Smooth muscle cell (in vitro differentiated cells): ENCODE measurements at regions not wholly inside any gene's neighbourhood (a gene's known extent, or its start where the extent isn't known, plus 50 kb on each side); places are given as distances from the start of the nearest gene placed in this dataset.
A peak's percentile ranks its signal among the peaks of the same experiment; 100 is the strongest.

Experiments
- DNase-seq: peaks from one replicate; lab custom pipeline; 2025; ENCODE audit not compliant: unreplicated experiment; lab: John Stamatoyannopoulos, UW
- H2AFZ ChIP-seq: fragments of 200-600 bp; sonication (generic); 2 replicates; pipeline ENCODE4 v1.6.0; 2016; ENCODE audit warnings: antibody characterized with exemption, low read depth, mild to moderate bottlenecking
- H3F3A ChIP-seq: fragments of 200-600 bp; sonication (generic); 2 replicates; pipeline ENCODE4 v1.6.0; 2017; ENCODE audit warnings: antibody characterized with exemption, low read depth
- H3K27ac ChIP-seq: fragments of 200-600 bp; sonication (generic); 2 replicates; pipeline ENCODE4 v1.5.1; 2016; ENCODE audit warnings: low read depth, mild to moderate bottlenecking
- H3K27me3 ChIP-seq: fragments of 200-600 bp; sonication (generic); 2 replicates; pipeline ENCODE4 v1.6.1; 2016; ENCODE audit warnings: low read depth, mild to moderate bottlenecking
- H3K36me3 ChIP-seq: fragments of 200-600 bp; sonication (generic); 2 replicates; pipeline ENCODE4 v1.5.1; 2016; ENCODE audit warnings: low read depth
- H3K4me1 ChIP-seq: fragments of 200-600 bp; sonication (generic); 2 replicates; pipeline ENCODE4 v1.5.1; 2016; ENCODE audit warnings: low read depth
- H3K4me2 ChIP-seq: fragments of 200-600 bp; sonication (generic); 2 replicates; pipeline ENCODE4 v1.6.0; 2016; ENCODE audit warnings: mild to moderate bottlenecking
- H3K4me3 ChIP-seq: fragments of 200-600 bp; sonication (generic); 2 replicates; pipeline ENCODE4 v1.5.1; 2016; ENCODE audit warnings: mild to moderate bottlenecking
- H3K79me2 ChIP-seq: fragments of 200-600 bp; sonication (generic); 2 replicates; pipeline ENCODE4 v1.6.0; 2016; ENCODE audit warnings: low read depth, mild to moderate bottlenecking
- H3K9ac ChIP-seq: fragments of 200-600 bp; sonication (generic); 2 replicates; pipeline ENCODE4 v1.6.0; 2016; ENCODE audit warnings: low read depth
- H3K9me3 ChIP-seq: fragments of 200-600 bp; sonication (generic); replicated peaks from 2 replicates; pipeline ENCODE4 v1.5.1; 2016; ENCODE audit warnings: low read depth
- H4K20me1 ChIP-seq: fragments of 200-600 bp; sonication (generic); 2 replicates; pipeline ENCODE4 v1.6.0; 2016; ENCODE audit warnings: low read depth
- CTCF ChIP-seq: fragments of 200-600 bp; sonication (generic); IDR thresholded peaks from 2 replicates; pipeline ENCODE4 v1.5.1; 2017; ENCODE audit warnings: borderline replicate concordance, mild to moderate bottlenecking, antibody characterized with exemption; ENCODE audit not compliant: insufficient read depth, poor library complexity, severe bottlenecking
- WGBS: methylation state at CpG from one replicate; pipeline ENCODE4 v1.1.7; 2016; ENCODE audit warnings: low lambda C conversion rate; 5-methylcytosine and 5-hydroxymethylcytosine counted together

- peak overlapping the region; percentile 99 for H3K27ac ChIP-seq
- no peaks in the 10 kb centered on the region for H3K79me2 ChIP-seq
- DNase-seq: no peak
- H3K9me3 ChIP-seq: no peaks in the 10 kb centered on the region
- no peaks in the 10 kb centered on the region for H3K27me3 ChIP-seq
- WGBS: 75% methylated on average over 3 of the region's 3 CpGs
- H3F3A ChIP-seq: peaks cover 36% of the 10 kb centered on the region
- peak overlapping the region; percentile 44 for H3K4me2 ChIP-seq
- H3K4me1 ChIP-seq: peaks cover 43% of the 10 kb centered on the region
- peak overlapping the region; percentile 88 for H3K9ac ChIP-seq
- TF ChIP-seq CTCF: no peak
- H3K36me3 ChIP-seq: no peaks in the 10 kb centered on the region
- no peak overlapping the region for H3K4me3 ChIP-seq
- H2AFZ ChIP-seq: peak overlapping the region; percentile 31
- no peaks in the 10 kb centered on the region for H4K20me1 ChIP-seq
Measured at GRCh38 chr20:53752583-53752970, 158.9 kb upstream of the ZNF217 start.

- Histone ChIP-seq H3K9me3 (no peaks in the 10 kb centered on the region), H2AFZ (peak overlapping the region; percentile 31), H3K4me2 (peak overlapping the region; percentile 44), H3F3A (peaks cover 36% of the 10 kb centered on the region), H3K9ac (peak overlapping the region; percentile 88), H3K4me1 (peaks cover 43% of the 10 kb centered on the region), H3K27ac (peak overlapping the region; percentile 99), H3K4me3 (no peak overlapping the region), H3K36me3 (no peaks in the 10 kb centered on the region), H3K79me2 (no peaks in the 10 kb centered on the region), H4K20me1 (no peaks in the 10 kb centered on the region), H3K27me3 (no peaks in the 10 kb centered on the region)
- no peak for DNase-seq
- no peak for TF ChIP-seq CTCF
- 52% methylated on average over 9 of the region's 9 CpGs for WGBS
Measured at GRCh38 chr20:53751620-53752318, 158.1 kb upstream of the ZNF217 start.

GRCh38 chr20:53750827-53751619, 157.4 kb upstream of the ZNF217 start:
- Histone ChIP-seq H3K4me3 (no peak overlapping the region), H3K4me1 (peaks cover 43% of the 10 kb centered on the region), H3K9ac (peak overlapping the region; percentile 88), H3K4me2 (peak overlapping the region; percentile 44), H3K27ac (peak overlapping the region; percentile 99), H3K9me3 (no peaks in the 10 kb centered on the region), H4K20me1 (no peaks in the 10 kb centered on the region), H3K79me2 (no peaks in the 10 kb centered on the region), H2AFZ (peak overlapping the region; percentile 31), H3K36me3 (no peaks in the 10 kb centered on the region), H3F3A (peaks cover 36% of the 10 kb centered on the region), H3K27me3 (no peaks in the 10 kb centered on the region)
- peak; percentile 24 for DNase-seq
- no peak for TF ChIP-seq CTCF
- WGBS: 26% methylated on average over 14 of the region's 14 CpGs
